ENCODE measurements at regions not wholly inside any gene's neighbourhood (a gene's known extent, or its start where the extent isn't known, plus 50 kb on each side); places are given as distances from the start of the nearest gene placed in this dataset.

DNA sequence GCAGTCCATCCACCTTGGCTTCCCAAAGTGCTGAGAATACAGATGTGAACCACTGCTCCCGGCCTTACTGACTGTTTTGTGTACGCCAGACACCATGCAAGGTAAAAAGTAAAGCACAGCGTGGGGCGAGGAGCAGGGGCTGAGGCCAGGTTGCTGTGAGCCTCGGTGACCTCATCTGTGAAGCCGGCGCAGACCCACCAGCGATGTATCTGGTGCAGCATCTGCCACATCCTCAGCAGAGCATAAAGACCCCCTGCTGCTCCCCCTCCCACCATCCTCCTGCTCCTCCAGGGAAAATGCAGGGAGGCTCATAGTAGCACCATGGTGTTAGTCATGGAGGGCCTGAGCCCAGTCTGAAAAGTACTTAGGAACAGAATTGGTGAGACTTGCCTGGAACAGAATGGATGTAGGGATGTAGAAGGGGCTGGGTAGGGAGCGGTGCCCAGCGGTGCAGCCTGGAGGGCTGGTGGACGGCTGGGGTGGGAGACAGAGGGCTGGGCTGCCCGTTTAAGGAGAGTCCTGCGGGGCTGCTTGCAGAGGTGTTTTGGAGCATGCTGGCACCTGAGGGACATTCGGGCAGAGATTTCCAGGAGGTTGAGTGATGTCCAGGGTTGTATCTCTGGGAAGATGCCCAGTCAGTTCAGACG is 462.4 kb downstream of the BRD1 start:
- H3K27ac ChIP-seq (ENCODE audit: extremely low read length, insufficient read depth, low read length), result no peak overlapping the region
- DNase-seq (ENCODE audit: low spot score) (no peak), ATAC-seq (no peak), FAIRE-seq (no peak)
- no peaks in the 10 kb centered on the region for H3K79me2 ChIP-seq (ENCODE audit: insufficient read depth, low read length)
- TF ChIP-seq STAG1 (CRISPR knock-in tag; IDR thresholded peaks at IDR 0.05) (no peak), ZNF543 (CRISPR knock-in tag; IDR thresholded peaks at IDR 0.05) (no peak), HNRNPH1 (optimal IDR thresholded peaks at IDR 0.05; ENCODE audit: low read depth, low read length) (no peak), ZNF17 (CRISPR knock-in tag; IDR thresholded peaks at IDR 0.05) (no peak), ZNF331 (CRISPR knock-in tag; IDR thresholded peaks at IDR 0.05) (no peak), FOXM1 (CRISPR knock-in tag; IDR thresholded peaks at IDR 0.05) (no peak), ZNF121 (CRISPR knock-in tag; IDR thresholded peaks at IDR 0.05) (no peak), ZFX (CRISPR knock-in tag; IDR thresholded peaks at IDR 0.05; ENCODE audit: low read depth) (no peak), ZNF83 (CRISPR knock-in tag; IDR thresholded peaks at IDR 0.05; ENCODE audit: borderline replicate concordance) (no peak), SRF (IDR thresholded peaks at IDR 0.05; ENCODE audit: low read depth, low read length) (no peak), ZSCAN30 (CRISPR knock-in tag; IDR thresholded peaks at IDR 0.05) (no peak)
- TF ChIP-seq, protein P1, sequence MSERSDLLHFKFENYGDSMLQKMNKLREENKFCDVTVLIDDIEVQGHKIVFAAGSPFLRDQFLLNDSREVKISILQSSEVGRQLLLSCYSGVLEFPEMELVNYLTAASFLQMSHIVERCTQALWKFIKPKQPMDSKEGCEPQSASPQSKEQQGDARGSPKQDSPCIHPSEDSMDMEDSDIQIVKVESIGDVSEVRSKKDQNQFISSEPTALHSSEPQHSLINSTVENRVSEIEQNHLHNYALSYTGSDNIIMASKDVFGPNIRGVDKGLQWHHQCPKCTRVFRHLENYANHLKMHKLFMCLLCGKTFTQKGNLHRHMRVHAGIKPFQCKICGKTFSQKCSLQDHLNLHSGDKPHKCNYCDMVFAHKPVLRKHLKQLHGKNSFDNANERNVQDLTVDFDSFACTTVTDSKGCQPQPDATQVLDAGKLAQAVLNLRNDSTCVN (CRISPR knock-in tag; IDR thresholded peaks at IDR 0.05; ENCODE audit: borderline replicate concordance), result no peak
- TF ChIP-seq, protein P2, sequence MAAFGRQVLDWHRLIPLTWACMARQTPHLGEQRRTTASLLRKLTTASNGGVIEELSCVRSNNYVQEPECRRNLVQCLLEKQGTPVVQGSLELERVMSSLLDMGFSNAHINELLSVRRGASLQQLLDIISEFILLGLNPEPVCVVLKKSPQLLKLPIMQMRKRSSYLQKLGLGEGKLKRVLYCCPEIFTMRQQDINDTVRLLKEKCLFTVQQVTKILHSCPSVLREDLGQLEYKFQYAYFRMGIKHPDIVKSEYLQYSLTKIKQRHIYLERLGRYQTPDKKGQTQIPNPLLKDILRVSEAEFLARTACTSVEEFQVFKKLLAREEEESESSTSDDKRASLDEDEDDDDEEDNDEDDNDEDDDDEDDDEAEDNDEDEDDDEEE (CRISPR knock-in tag; IDR thresholded peaks at IDR 0.05), result no peak
- TF ChIP-seq, protein P3, sequence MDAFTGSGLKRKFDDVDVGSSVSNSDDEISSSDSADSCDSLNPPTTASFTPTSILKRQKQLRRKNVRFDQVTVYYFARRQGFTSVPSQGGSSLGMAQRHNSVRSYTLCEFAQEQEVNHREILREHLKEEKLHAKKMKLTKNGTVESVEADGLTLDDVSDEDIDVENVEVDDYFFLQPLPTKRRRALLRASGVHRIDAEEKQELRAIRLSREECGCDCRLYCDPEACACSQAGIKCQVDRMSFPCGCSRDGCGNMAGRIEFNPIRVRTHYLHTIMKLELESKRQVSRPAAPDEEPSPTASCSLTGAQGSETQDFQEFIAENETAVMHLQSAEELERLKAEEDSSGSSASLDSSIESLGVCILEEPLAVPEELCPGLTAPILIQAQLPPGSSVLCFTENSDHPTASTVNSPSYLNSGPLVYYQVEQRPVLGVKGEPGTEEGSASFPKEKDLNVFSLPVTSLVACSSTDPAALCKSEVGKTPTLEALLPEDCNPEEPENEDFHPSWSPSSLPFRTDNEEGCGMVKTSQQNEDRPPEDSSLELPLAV (CRISPR knock-in tag; conservative IDR thresholded peaks at IDR 0.05; ENCODE audit: low read depth), result no peak
- H3K4me3 ChIP-seq (replicated peaks in 1 of 3; ENCODE audit: insufficient read depth in 1 of 3, low read depth in 2 of 3, low read length in 3 of 3), result no peak overlapping the region
- CTCF ChIA-PET (ENCODE audit: low intra/inter-chr PET ratio, low total read pairs), result no interaction called here
- peaks cover 8% of the 10 kb centered on the region for H3K9me3 ChIP-seq (ENCODE audit: low read length)
- H4K20me1 ChIP-seq (ENCODE audit: insufficient read depth, low read length), result no peaks in the 10 kb centered on the region
- WGBS (ENCODE audit: low lambda C conversion rate), result 51% methylated on average over 12 of the region's 15 CpGs
- no peaks in the 10 kb centered on the region for H3K36me3 ChIP-seq (replicated peaks in 1 of 2; ENCODE audit: control insufficient read depth in 1 of 2, insufficient read depth in 2 of 2, low read length in 2 of 2)
- POLR2A ChIA-PET, result no interaction called here
- no peak overlapping the region for H3K4me2 ChIP-seq (ENCODE audit: low read depth, low read length)
- H3K4me1 ChIP-seq (ENCODE audit: insufficient read depth, low read length), result no peaks in the 10 kb centered on the region
- peaks cover 5 to 44% of the 10 kb centered on the region in 2 experiments; a peak in 4 of 5 replicates for H3K27me3 ChIP-seq (ENCODE audit: control insufficient read depth in 1 of 2, insufficient read depth in 2 of 2, low read length in 2 of 2)
- in situ Hi-C loops (cut with HindIII; ENCODE audit: extremely low pct_ligation_motif_present, low pct_unique_long_range_greater_than_20kb) (no loop called here), intact Hi-C loops (cut with micrococcal nuclease; ENCODE audit: unreplicated experiment) (no loop called here)
- H2AFZ ChIP-seq (ENCODE audit: low read length), result no peak overlapping the region
- BruUV-seq (replicated peaks), result no TSS peak
- H3K9ac ChIP-seq (ENCODE audit: insufficient read depth, low read depth, low read length), result no peak overlapping the region

All from HepG2 (cell line).